HEK293 (cell line): ENCODE measurements at regions not wholly inside any gene's neighbourhood (a gene's known extent, or its start where the extent isn't known, plus 50 kb on each side); places are given as distances from the start of the nearest gene placed in this dataset.

Source experiments
- CTCF ChIA-PET: fragments of 350-600 bp; formaldehyde crosslinking; extraction: SDS; loops from one replicate; lab custom pipeline; 2021; ENCODE audit warnings: antibody characterized with exemption; lab: Yijun Ruan, JAX
- POLR2A ChIA-PET: fragments of 300-600 bp; formaldehyde crosslinking; extraction: SDS; loops from one replicate; lab custom pipeline; 2020; ENCODE audit warnings: antibody characterized with exemption, inconsistent platforms; lab: Yijun Ruan, JAX
- H3K27ac ChIP-seq: fragments of 200-500 bp; sonication (Bioruptor generic); 2 replicates; pipeline ENCODE4 v1.5.1; 2014; ENCODE audit warnings: low read depth, low read length, control low read depth, inconsistent platforms; ENCODE audit errors: extremely low read depth
- H3K36me3 ChIP-seq, 2 experiments: fragments of 200-500 bp in 1 of 2; sonication (Bioruptor generic) in 1 of 2; 1 replicate in 1 of 2; 2 replicates in 1 of 2; pipeline ENCODE4 v1.5.1; 2014 to 2017; ENCODE audit warnings: inconsistent platforms in 2 of 2, low read length in 2 of 2; ENCODE audit not compliant: control insufficient read depth in 2 of 2, insufficient read depth in 1 of 2
- H3K4me1 ChIP-seq: fragments of 200-500 bp; sonication (Bioruptor generic); 2 replicates; pipeline ENCODE4 v1.5.1; 2014; ENCODE audit warnings: mild to moderate bottlenecking, low read length, inconsistent platforms; ENCODE audit not compliant: control insufficient read depth, insufficient read depth
- H3K4me3 ChIP-seq: 2 replicates; pipeline ENCODE4 v1.5.1; 2011; ENCODE audit warnings: low read depth, mild to moderate bottlenecking, control low read depth, low read length, moderate library complexity
- H3K9me3 ChIP-seq: fragments of 200-500 bp; sonication (Bioruptor generic); 2 replicates; pipeline ENCODE4 v1.5.1; 2014; ENCODE audit warnings: low read depth, low read length, inconsistent platforms; ENCODE audit not compliant: control insufficient read depth, insufficient read depth
- BCL11B ChIP-seq: fragments of 450-650 bp; formaldehyde crosslinking; IDR thresholded peaks from 2 replicates; pipeline ENCODE4 v1.5.1; 2016; ENCODE audit warnings: low read depth, missing biosample characterization, missing genetic modification characterization
- BCL6B ChIP-seq: fragments of 450-650 bp; formaldehyde crosslinking; IDR thresholded peaks from 2 replicates; pipeline ENCODE4 v1.5.1; 2017; ENCODE audit warnings: missing biosample characterization, missing genetic modification characterization
- GLIS2 ChIP-seq: fragments of 450-650 bp; formaldehyde crosslinking; IDR thresholded peaks from 2 replicates; pipeline ENCODE4 v1.5.1; 2016; ENCODE audit warnings: missing biosample characterization, missing genetic modification characterization
- KLF10 ChIP-seq: fragments of 450-650 bp; IDR thresholded peaks from 2 replicates; pipeline ENCODE4 v1.5.1; 2018; ENCODE audit warnings: missing biosample characterization, mild to moderate bottlenecking, missing genetic modification characterization
- RBAK ChIP-seq: fragments of 450-650 bp; formaldehyde crosslinking; IDR thresholded peaks from 2 replicates; pipeline ENCODE4 v1.5.1; 2016; ENCODE audit warnings: missing biosample characterization, missing genetic modification characterization
- SP2 ChIP-seq: fragments of 450-650 bp; formaldehyde crosslinking; IDR thresholded peaks from 2 replicates; pipeline ENCODE4 v1.5.1; 2016; ENCODE audit warnings: missing biosample characterization, missing genetic modification characterization
- SP7 ChIP-seq: fragments of 450-650 bp; formaldehyde crosslinking; IDR thresholded peaks from 2 replicates; pipeline ENCODE4 v1.5.1; 2016; ENCODE audit warnings: missing biosample characterization, missing genetic modification characterization
- ZBTB17 ChIP-seq: fragments of 450-650 bp; formaldehyde crosslinking; IDR thresholded peaks from 2 replicates; pipeline ENCODE4 v1.5.1; 2016; ENCODE audit warnings: missing biosample characterization, missing genetic modification characterization
- ZBTB44 ChIP-seq: fragments of 450-650 bp; IDR thresholded peaks from 2 replicates; pipeline ENCODE4 v1.5.1; 2018; ENCODE audit warnings: missing biosample characterization, mild to moderate bottlenecking, missing genetic modification characterization
- ZBTB8A ChIP-seq: fragments of 450-650 bp; formaldehyde crosslinking; IDR thresholded peaks from 2 replicates; pipeline ENCODE4 v1.5.1; 2016; ENCODE audit warnings: missing biosample characterization, missing genetic modification characterization
- ZFHX2 ChIP-seq: fragments of 450-650 bp; formaldehyde crosslinking; conservative IDR thresholded peaks from 2 replicates; pipeline ENCODE4 v1.5.1; 2016; ENCODE audit warnings: missing biosample characterization, missing genetic modification characterization
- ZFP69B ChIP-seq: fragments of 450-650 bp; formaldehyde crosslinking; IDR thresholded peaks from 2 replicates; pipeline ENCODE4 v1.5.1; 2016; ENCODE audit warnings: missing biosample characterization, missing genetic modification characterization
- ZNF132 ChIP-seq: fragments of 450-650 bp; formaldehyde crosslinking; IDR thresholded peaks from 2 replicates; pipeline ENCODE4 v1.5.1; 2017; ENCODE audit warnings: missing biosample characterization, missing genetic modification characterization, borderline replicate concordance
- ZNF248 ChIP-seq: fragments of 450-650 bp; formaldehyde crosslinking; IDR thresholded peaks from 2 replicates; pipeline ENCODE4 v1.5.1; 2017; ENCODE audit warnings: missing biosample characterization, missing genetic modification characterization
- ZNF366 ChIP-seq: fragments of 450-650 bp; formaldehyde crosslinking; conservative IDR thresholded peaks from 2 replicates; pipeline ENCODE4 v1.5.1; 2016; ENCODE audit warnings: missing biosample characterization, missing genetic modification characterization
- ZNF544 ChIP-seq: fragments of 450-650 bp; formaldehyde crosslinking; IDR thresholded peaks from 2 replicates; pipeline ENCODE4 v1.5.0; 2017; ENCODE audit warnings: missing biosample characterization, missing genetic modification characterization
- ZNF600 ChIP-seq: fragments of 450-650 bp; formaldehyde crosslinking; IDR thresholded peaks from 2 replicates; pipeline ENCODE4 v1.5.1; 2016; ENCODE audit warnings: missing biosample characterization, missing genetic modification characterization
- ZNF623 ChIP-seq: fragments of 450-650 bp; formaldehyde crosslinking; IDR thresholded peaks from 2 replicates; pipeline ENCODE4 v1.5.1; 2016; ENCODE audit warnings: missing biosample characterization, missing genetic modification characterization
- ZNF654 ChIP-seq: fragments of 450-650 bp; formaldehyde crosslinking; IDR thresholded peaks from 2 replicates; pipeline ENCODE4 v1.5.1; 2016; ENCODE audit warnings: low read depth, missing biosample characterization, missing genetic modification characterization
- TF ChIP-seq, protein P1 (sequence below): fragments of 450-650 bp; formaldehyde crosslinking; IDR thresholded peaks from 2 replicates; pipeline ENCODE4 v1.5.1; 2016; ENCODE audit warnings: missing biosample characterization, missing genetic modification characterization

GRCh38 chr1:29513357-29513756 lies 277.0 kb downstream of the PTPRU start:
- Histone ChIP-seq H3K36me3 (no peaks in the 10 kb centered on the region), H3K4me3 (no peak overlapping the region), H3K27ac (no peak overlapping the region), H3K9me3 (no peaks in the 10 kb centered on the region), H3K4me1 (no peaks in the 10 kb centered on the region)
- CTCF ChIA-PET, result interaction anchor here (1.8 kb wide), 1 partner anchor 597 kb away, joined by 4 read pairs; no protein-coding TSS in a partner anchor
- POLR2A ChIA-PET, result no interaction called here
- peak; percentile 38; the same call in 1 of the 2 replicates for TF ChIP-seq ZBTB17 (tag by site-specific recombination)
- TF ChIP-seq SP2, result 0 out of 2 replicates have a peak, but pooled peaks have one; percentile 16
- no peak for TF ChIP-seq GLIS2 (tag by site-specific recombination)
- TF ChIP-seq ZNF654 (tag by site-specific recombination), result peak; percentile 36

DNA sequence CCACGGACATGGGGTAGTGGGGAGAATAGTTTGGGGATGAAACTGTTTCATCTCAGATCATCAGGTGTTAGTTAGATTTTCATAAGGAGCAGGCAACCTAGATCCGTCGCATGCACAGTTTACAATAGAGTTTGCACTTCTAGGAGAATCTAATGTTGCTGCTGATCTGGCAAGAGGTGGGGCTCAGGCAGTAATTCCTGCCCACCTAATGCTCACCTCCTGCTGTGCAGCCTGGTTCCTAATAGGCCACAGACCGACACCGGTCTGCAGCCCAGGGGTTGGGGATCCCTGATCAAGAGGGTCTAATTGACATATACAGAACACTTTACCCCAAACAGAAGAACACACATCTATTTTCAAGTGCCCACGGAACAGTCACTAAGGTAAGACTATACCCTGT lies 275.1 kb downstream of the PTPRU start:
- ChIA-PET POLR2A (no interaction called here), CTCF (no interaction called here)

More for the DNA sequence above, 275.1 kb downstream of the PTPRU start:
- Histone ChIP-seq H3K36me3 (no peaks in the 10 kb centered on the region), H3K27ac (no peak overlapping the region), H3K4me1 (no peaks in the 10 kb centered on the region), H3K4me3 (no peak overlapping the region), H3K9me3 (no peaks in the 10 kb centered on the region)
- no peak for TF ChIP-seq RBAK (tag by site-specific recombination)
- no peak for TF ChIP-seq ZNF132
- no peak for TF ChIP-seq SP7 (tag by site-specific recombination)
- no peak for TF ChIP-seq ZFHX2 (tag by site-specific recombination)
- no peak for TF ChIP-seq BCL6B (tag by site-specific recombination)
- TF ChIP-seq ZFP69B (tag by site-specific recombination), result no peak
- TF ChIP-seq ZNF623, result no peak
- TF ChIP-seq, protein P1, sequence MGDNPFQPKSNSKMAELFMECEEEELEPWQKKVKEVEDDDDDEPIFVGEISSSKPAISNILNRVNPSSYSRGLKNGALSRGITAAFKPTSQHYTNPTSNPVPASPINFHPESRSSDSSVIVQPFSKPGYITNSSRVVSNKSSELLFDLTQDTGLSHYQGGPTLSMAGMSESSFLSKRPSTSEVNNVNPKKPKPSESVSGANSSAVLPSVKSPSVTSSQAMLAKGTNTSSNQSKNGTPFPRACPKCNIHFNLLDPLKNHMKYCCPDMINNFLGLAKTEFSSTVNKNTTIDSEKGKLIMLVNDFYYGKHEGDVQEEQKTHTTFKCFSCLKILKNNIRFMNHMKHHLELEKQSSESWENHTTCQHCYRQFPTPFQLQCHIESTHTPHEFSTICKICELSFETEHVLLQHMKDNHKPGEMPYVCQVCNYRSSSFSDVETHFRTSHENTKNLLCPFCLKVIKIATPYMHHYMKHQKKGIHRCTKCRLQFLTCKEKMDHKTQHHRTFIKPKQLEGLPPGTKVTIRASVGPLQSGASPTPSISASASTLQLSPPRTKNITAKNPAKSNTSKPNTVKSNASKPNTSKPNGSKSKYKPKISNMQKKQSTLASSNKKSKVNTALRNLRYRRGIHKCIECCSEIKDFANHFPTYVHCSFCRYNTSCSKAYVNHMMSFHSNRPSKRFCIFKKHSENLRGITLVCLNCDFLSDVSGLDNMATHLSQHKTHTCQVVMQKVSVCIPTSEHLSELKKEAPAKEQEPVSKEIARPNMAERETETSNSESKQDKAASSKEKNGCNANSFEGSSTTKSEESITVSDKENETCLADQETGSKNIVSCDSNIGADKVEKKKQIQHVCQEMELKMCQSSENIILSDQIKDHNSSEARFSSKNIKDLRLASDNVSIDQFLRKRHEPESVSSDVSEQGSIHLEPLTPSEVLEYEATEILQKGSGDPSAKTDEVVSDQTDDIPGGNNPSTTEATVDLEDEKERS (tag by site-specific recombination), result no peak
- TF ChIP-seq ZBTB44 (tag by site-specific recombination), result no peak
- no peak for TF ChIP-seq ZNF600 (tag by site-specific recombination)
- TF ChIP-seq BCL11B (tag by site-specific recombination), result no peak
- no peak for TF ChIP-seq ZNF366
- TF ChIP-seq ZNF248 (tag by site-specific recombination), result no peak
- no peak for TF ChIP-seq KLF10 (tag by site-specific recombination)
- no peak for TF ChIP-seq ZBTB8A (tag by site-specific recombination)
- no peak for TF ChIP-seq ZNF544
